Osteocyte (in vitro differentiated cells): ENCODE measurements at regions not wholly inside any gene's neighbourhood (a gene's known extent, or its start where the extent isn't known, plus 50 kb on each side); places are given as distances from the start of the nearest gene placed in this dataset.

Source experiments
- DNase-seq: peaks from one replicate; pipeline ENCODE4 v3.0.0; 2021; ENCODE audit warnings: mixed read lengths; ENCODE audit not compliant: unreplicated experiment; ENCODE audit errors: extremely low spot score
- H3K27ac Mint-ChIP-seq: one replicate; pipeline ENCODE4 v1.8.0; 2021; ENCODE audit warnings: mild to moderate bottlenecking, mixed read lengths; ENCODE audit not compliant: unreplicated experiment
- H3K27me3 Mint-ChIP-seq: one replicate; pipeline ENCODE4 v1.8.0; 2021; ENCODE audit warnings: mixed read lengths; ENCODE audit not compliant: unreplicated experiment
- H3K36me3 Mint-ChIP-seq: one replicate; pipeline ENCODE4 v1.8.0; 2021; ENCODE audit warnings: mixed read lengths; ENCODE audit not compliant: unreplicated experiment
- H3K4me1 Mint-ChIP-seq: one replicate; pipeline ENCODE4 v1.8.0; 2021; ENCODE audit warnings: mixed read lengths; ENCODE audit not compliant: unreplicated experiment
- H3K4me3 Mint-ChIP-seq: one replicate; pipeline ENCODE4 v1.8.0; 2021; ENCODE audit warnings: mild to moderate bottlenecking, moderate library complexity, mixed read lengths; ENCODE audit not compliant: unreplicated experiment
- H3K9me3 Mint-ChIP-seq: one replicate; pipeline ENCODE4 v1.8.0; 2021; ENCODE audit warnings: mixed read lengths; ENCODE audit not compliant: unreplicated experiment
- TF ChIP-seq, protein P1 (sequence below): fragments of 200-600 bp; sonication (generic); IDR thresholded peaks from 2 replicates; pipeline ENCODE4 v1.5.0; 2021; ENCODE audit warnings: antibody characterized with exemption, mild to moderate bottlenecking, moderate library complexity

DNA sequence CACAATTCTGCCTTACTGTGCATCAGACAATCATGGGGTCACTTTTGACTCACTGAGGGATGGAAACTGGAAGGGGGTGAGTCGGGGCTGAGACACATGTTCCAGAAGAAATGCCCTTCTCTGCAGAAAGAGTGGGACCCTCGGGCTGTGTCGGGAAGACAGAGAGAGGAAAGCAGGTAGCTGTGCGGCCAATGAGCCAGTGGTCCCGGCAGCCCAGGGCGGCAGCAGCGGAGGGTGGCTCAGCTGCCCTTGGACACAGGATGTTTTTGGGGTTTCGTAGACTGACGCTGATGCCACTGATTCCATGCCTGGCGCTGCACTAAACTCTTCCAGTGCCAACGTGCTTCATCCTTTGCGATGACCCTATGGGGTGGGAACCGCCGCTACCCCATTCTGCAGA is 78.4 kb upstream of the PPP1R26 start:
- H3K4me3 Mint-ChIP-seq, result no peak overlapping the region
- H3K9me3 Mint-ChIP-seq, result no peaks in the 10 kb centered on the region
- no peak overlapping the region for H3K27ac Mint-ChIP-seq
- H3K36me3 Mint-ChIP-seq, result no peaks in the 10 kb centered on the region
- no peaks in the 10 kb centered on the region for H3K27me3 Mint-ChIP-seq
- TF ChIP-seq, protein P1, sequence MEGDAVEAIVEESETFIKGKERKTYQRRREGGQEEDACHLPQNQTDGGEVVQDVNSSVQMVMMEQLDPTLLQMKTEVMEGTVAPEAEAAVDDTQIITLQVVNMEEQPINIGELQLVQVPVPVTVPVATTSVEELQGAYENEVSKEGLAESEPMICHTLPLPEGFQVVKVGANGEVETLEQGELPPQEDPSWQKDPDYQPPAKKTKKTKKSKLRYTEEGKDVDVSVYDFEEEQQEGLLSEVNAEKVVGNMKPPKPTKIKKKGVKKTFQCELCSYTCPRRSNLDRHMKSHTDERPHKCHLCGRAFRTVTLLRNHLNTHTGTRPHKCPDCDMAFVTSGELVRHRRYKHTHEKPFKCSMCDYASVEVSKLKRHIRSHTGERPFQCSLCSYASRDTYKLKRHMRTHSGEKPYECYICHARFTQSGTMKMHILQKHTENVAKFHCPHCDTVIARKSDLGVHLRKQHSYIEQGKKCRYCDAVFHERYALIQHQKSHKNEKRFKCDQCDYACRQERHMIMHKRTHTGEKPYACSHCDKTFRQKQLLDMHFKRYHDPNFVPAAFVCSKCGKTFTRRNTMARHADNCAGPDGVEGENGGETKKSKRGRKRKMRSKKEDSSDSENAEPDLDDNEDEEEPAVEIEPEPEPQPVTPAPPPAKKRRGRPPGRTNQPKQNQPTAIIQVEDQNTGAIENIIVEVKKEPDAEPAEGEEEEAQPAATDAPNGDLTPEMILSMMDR, result no peak
- no peaks in the 10 kb centered on the region for H3K4me1 Mint-ChIP-seq
- DNase-seq, result no peak

DNA sequence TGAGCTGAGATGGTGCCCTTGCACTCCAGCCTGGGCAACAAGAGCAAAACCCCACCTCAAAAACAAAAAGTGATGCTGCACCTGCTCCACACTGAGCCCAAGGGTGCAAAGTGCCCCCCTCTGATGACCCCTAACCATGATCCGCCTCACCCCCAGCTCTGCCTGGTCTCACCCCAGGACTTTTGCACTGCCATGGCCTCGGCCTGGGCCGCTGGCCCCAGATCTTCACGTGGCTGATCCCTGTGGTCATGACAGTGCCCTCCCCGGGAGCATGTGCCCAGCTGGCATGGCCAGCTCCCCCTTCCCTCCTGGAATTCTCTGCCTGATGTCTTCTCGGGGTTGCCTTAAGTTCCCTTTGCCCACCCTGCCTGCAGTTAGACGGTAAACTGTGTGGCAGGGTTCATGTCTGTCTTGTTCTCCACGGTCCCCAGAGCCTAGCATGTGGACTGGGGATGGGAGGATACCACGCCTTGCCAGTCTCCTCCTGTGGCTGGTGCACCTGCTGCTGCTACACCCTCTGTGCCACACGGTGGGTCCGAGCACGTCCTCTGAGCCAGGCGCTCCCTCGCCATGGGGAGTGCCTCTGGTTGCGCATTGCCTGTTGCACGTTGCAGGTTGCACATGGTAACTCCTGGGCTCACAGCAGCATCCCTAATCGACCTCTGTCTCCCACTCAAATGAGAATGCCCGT is 77.4 kb upstream of the PPP1R26 start:
- TF ChIP-seq, protein P1, result no peak
- H3K36me3 Mint-ChIP-seq, result no peaks in the 10 kb centered on the region
- H3K4me1 Mint-ChIP-seq, result no peaks in the 10 kb centered on the region
- no peaks in the 10 kb centered on the region for H3K27me3 Mint-ChIP-seq
- H3K9me3 Mint-ChIP-seq, result no peaks in the 10 kb centered on the region
- H3K27ac Mint-ChIP-seq, result no peak overlapping the region
- no peak for DNase-seq
- no peak overlapping the region for H3K4me3 Mint-ChIP-seq

DNA sequence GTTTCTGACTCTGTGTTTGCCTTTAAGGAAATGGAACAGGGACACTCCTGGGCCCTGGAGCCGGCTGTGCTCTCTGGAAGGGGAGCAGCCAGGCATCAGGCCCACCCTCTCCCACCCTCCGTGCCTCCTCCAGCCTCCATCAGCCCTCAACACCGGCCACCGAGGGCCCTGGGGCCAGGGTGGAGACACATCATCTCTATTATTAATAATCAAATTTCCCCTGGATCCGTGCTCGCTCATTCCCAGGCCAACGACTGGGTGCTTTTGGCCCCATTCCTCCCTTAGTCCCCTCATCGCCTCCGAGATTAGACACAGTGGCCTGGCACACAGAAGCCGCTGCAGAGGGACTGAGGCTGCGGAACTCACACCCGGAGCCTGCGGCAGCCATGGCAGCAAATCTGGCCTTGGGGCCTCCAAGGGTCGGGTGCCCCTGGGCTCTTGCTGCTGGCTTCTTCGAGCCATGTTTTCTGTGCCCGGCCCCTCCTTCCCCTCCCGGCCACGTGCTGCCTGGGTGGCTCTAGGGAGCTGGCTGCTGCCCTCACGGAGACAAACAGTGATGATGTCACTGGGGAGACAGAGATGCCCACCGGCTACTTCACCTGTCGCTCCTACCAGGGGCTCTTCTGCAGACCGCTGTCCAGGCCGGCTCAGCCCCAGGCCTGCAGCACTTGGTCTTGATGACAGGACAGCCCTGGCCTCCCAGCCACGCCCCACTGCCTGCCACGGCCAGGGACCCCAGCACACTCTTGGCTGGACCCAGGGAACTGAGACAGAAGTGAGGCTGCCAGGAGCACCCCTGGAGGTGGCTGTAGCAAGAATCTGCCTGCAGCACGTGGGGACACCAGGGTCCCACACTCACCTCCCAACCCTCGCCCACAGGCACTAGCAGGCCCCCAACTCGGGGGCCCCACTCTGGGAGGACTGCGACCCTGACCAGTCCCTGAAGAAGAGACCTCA is 76.6 kb upstream of the PPP1R26 start:
- H3K4me3 Mint-ChIP-seq, result no peak overlapping the region
- no peaks in the 10 kb centered on the region for H3K9me3 Mint-ChIP-seq
- TF ChIP-seq, protein P1, result no peak
- DNase-seq, result no peak
- no peaks in the 10 kb centered on the region for H3K36me3 Mint-ChIP-seq
- H3K27me3 Mint-ChIP-seq, result no peaks in the 10 kb centered on the region
- H3K4me1 Mint-ChIP-seq, result no peaks in the 10 kb centered on the region
- H3K27ac Mint-ChIP-seq, result no peak overlapping the region

DNA sequence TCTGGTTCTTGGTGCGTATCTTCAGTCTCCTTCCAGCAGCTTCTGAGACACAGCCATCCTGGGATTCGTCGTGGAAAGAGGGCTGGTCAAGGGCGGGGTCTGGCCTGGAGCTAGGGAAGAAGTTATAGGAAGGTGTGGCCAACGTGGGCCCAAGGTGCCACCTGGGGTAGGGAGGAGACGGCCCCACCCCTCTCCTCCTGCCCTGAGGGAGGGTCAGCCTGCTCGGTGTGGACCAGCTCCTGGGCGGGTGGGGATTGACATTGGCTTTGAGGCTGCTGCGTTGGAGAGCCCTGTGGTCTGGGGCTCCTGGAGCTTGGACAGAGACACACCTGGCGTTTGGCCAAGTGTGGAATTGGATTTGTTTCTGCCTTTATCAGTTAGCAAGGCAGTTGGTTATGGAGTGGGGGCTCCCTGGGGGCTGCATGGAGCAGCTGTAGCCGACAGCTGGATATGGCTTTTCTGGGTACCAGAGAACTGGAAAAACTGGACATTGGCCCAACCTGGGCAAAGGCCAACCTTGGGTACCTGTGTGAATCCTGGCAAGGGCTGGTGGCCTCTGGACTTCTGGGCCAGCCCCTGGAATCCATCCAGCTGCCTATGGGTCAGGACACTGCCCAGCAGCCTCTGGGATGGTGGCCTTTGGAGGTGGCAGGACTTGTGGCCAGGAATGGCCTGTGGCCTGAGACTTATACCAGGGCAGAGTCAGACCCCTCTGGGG is 75.7 kb upstream of the PPP1R26 start:
- Mint-ChIP-seq H3K36me3 (no peaks in the 10 kb centered on the region), H3K9me3 (no peaks in the 10 kb centered on the region), H3K4me3 (no peak overlapping the region), H3K4me1 (no peaks in the 10 kb centered on the region), H3K27ac (no peak overlapping the region), H3K27me3 (no peaks in the 10 kb centered on the region)
- TF ChIP-seq, protein P1, result no peak
- DNase-seq, result no peak
